Astrocyte of the spinal cord (primary cell): ENCODE measurements at regions not wholly inside any gene's neighbourhood (a gene's known extent, or its start where the extent isn't known, plus 50 kb on each side); places are given as distances from the start of the nearest gene placed in this dataset.
A peak's percentile ranks its signal among the peaks of the same experiment; 100 is the strongest.
"Not testable (repeated sequence)": the region's sequence is repeated elsewhere in the genome, so short reads cannot be mapped to it uniquely, and the experiment has no call there.

Experiments used
- DNase-seq: peaks from one replicate; pipeline ENCODE4 v3.0.0; 2011; ENCODE audit warnings: low read depth, low spot score
- H3K4me3 ChIP-seq: 2 replicates; pipeline ENCODE4 v1.5.1; 2011; ENCODE audit warnings: low read depth, mild to moderate bottlenecking, low read length, moderate library complexity
- in situ Hi-C: cut with HindIII; loops from 2 replicates; pipeline ENCODE4 v1.10.0; 2017; ENCODE audit warnings: low sequenced_read_pairs
- TF ChIP-seq, protein P1 (sequence below): IDR thresholded peaks from 2 replicates; pipeline ENCODE4 v1.5.1; 2012; ENCODE audit warnings: low read depth, mild to moderate bottlenecking, low read length, inconsistent platforms

GRCh38 chr1:234852659-234853058, 242.7 kb upstream of the IRF2BP2 start:
- H3K4me3 ChIP-seq: no peak overlapping the region
- TF ChIP-seq, protein P1, sequence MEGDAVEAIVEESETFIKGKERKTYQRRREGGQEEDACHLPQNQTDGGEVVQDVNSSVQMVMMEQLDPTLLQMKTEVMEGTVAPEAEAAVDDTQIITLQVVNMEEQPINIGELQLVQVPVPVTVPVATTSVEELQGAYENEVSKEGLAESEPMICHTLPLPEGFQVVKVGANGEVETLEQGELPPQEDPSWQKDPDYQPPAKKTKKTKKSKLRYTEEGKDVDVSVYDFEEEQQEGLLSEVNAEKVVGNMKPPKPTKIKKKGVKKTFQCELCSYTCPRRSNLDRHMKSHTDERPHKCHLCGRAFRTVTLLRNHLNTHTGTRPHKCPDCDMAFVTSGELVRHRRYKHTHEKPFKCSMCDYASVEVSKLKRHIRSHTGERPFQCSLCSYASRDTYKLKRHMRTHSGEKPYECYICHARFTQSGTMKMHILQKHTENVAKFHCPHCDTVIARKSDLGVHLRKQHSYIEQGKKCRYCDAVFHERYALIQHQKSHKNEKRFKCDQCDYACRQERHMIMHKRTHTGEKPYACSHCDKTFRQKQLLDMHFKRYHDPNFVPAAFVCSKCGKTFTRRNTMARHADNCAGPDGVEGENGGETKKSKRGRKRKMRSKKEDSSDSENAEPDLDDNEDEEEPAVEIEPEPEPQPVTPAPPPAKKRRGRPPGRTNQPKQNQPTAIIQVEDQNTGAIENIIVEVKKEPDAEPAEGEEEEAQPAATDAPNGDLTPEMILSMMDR: no peak
- in situ Hi-C loops: no loop called here
- DNase-seq: no peak

GRCh38 chr1:234851450-234852438, 241.8 kb upstream of the IRF2BP2 start:
- in situ Hi-C loops: no loop called here
- DNase-seq: peak; percentile 25
- TF ChIP-seq, protein P1: no peak
- H3K4me3 ChIP-seq: no peak overlapping the region

DNA sequence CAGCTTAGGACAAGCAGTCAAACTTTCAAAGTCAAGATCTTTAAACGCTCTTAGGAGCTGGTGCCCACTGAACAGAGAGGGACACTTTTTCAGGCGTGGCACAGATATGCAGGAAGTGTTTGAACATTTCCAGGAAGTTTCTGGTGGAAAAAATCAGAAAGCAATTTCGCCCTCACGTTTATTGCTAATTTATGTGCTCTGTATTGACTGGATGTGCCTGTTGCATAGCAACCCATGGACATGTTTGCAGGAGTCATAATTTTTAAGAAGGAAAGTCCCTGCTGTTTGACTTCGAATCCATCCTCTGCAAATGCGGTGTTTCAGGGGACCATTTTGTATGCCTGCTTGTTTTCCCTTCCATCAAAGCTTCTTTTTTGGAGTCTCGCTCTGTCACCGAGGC, 239.9 kb upstream of the IRF2BP2 start:
- TF ChIP-seq, protein P1: no peak
- DNase-seq: peak; percentile 33
- in situ Hi-C loops: no loop called here
- H3K4me3 ChIP-seq: no peak overlapping the region

DNA sequence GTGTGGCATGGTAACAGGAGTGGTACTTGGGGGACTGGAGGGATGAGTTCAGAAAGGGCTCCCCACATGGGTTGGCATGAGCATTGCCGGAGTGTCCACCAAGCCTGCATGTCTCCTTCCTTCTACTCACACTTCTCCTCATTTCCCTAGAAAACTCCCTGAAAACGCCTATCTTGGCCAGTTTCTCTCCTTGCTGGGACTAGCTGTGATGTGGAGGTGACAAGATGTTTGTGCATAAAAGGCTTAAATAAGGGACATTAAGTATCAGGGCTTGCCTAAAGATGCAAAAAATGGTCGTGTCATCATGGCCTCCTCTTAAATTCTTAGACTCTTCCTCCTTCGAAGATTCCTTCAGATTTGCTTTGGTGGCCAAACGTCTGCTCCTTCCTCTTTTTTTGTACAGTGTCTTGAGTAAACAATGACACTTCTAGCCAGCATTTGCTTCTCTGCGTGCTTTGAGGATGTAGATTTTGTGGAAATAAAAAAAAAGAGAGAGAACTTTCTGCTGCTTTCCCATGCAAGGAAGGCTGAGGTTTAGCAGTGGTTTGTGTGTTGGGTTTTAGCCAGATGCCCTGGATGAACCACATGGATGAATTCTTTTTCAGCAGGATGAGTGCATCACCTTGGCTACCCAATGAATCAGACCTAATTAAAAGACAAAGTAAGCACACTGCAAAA, 239.1 kb upstream of the IRF2BP2 start:
- H3K4me3 ChIP-seq: no peak overlapping the region
- in situ Hi-C loops: no loop called here
- peak; percentile 92 for DNase-seq
- TF ChIP-seq, protein P1: no peak

DNA sequence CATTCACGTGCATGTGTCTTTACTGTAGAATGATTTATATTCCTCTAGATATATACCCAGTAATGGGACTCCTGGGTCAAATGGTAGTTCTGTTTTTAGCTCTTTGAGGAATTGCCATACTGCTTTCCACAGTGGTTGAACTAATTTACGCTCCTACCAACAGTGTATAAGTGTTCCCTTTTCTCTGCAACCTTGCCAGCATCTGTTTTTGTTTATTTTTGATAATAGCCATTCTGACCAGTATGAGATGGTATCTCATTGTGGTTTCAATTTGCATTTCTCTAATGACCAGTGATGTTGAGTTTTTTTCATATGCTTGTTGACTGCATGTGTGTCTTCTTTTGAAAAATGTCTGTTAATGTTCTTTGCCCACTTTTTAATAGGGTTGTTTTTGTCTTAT, 236.8 kb upstream of the IRF2BP2 start:
- in situ Hi-C loops: not testable (repeated sequence)

GRCh38 chr1:234845836-234846235, 235.9 kb upstream of the IRF2BP2 start:
- no peak for DNase-seq
- TF ChIP-seq, protein P1: no peak
- in situ Hi-C loops: no loop called here
- no peak overlapping the region for H3K4me3 ChIP-seq

More for the DNA sequence above, 236.8 kb upstream of the IRF2BP2 start:
- DNase-seq, H3K4me3 ChIP-seq: not testable (repeated sequence)
